ENCODE measurements at regions not wholly inside any gene's neighbourhood (a gene's known extent, or its start where the extent isn't known, plus 50 kb on each side); places are given as distances from the start of the nearest gene placed in this dataset.

GRCh38 chr5:92594031-92594430 lies 987.0 kb downstream of the NR2F1-AS1 start:
- Histone ChIP-seq H3K27me3 (ENCODE audit: control insufficient read depth, insufficient read depth, low read length) (no peaks in the 10 kb centered on the region), H3K4me3 (ENCODE audit: low read depth, low read length) (no peak overlapping the region), H3K36me3 (ENCODE audit: control insufficient read depth, insufficient read depth, low read length) (no peaks in the 10 kb centered on the region)
- TF ChIP-seq, protein P1, sequence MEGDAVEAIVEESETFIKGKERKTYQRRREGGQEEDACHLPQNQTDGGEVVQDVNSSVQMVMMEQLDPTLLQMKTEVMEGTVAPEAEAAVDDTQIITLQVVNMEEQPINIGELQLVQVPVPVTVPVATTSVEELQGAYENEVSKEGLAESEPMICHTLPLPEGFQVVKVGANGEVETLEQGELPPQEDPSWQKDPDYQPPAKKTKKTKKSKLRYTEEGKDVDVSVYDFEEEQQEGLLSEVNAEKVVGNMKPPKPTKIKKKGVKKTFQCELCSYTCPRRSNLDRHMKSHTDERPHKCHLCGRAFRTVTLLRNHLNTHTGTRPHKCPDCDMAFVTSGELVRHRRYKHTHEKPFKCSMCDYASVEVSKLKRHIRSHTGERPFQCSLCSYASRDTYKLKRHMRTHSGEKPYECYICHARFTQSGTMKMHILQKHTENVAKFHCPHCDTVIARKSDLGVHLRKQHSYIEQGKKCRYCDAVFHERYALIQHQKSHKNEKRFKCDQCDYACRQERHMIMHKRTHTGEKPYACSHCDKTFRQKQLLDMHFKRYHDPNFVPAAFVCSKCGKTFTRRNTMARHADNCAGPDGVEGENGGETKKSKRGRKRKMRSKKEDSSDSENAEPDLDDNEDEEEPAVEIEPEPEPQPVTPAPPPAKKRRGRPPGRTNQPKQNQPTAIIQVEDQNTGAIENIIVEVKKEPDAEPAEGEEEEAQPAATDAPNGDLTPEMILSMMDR (IDR thresholded peaks at IDR 0.05; ENCODE audit: insufficient read depth, low read depth, low read length): no peak
- DNase-seq (ENCODE audit: low read depth): no peak
- POLR2A ChIA-PET: no interaction called here
- CTCF ChIA-PET: no interaction called here

- ChIA-PET POLR2A (no interaction called here), CTCF (interaction anchor here (0.8 kb wide), 1 partner anchor 8 kb away, joined by 4 read pairs; no protein-coding TSS in a partner anchor)
- Histone ChIP-seq H3K27me3 (ENCODE audit: control insufficient read depth, insufficient read depth, low read length) (no peaks in the 10 kb centered on the region), H3K36me3 (ENCODE audit: control insufficient read depth, insufficient read depth, low read length) (no peaks in the 10 kb centered on the region), H3K4me3 (ENCODE audit: low read depth, low read length) (no peak overlapping the region)
- no peak for DNase-seq (ENCODE audit: low read depth)
- TF ChIP-seq, protein P1 (IDR thresholded peaks at IDR 0.05; ENCODE audit: insufficient read depth, low read depth, low read length): no peak
Measured at GRCh38 chr5:92588876-92589275, 992.1 kb downstream of the NR2F1-AS1 start.

GRCh38 chr5:92581690-92582089 lies 999.3 kb downstream of the NR2F1-AS1 start:
- no peaks in the 10 kb centered on the region for H3K36me3 ChIP-seq (ENCODE audit: control insufficient read depth, insufficient read depth, low read length)
- DNase-seq (ENCODE audit: low read depth): no peak
- no peaks in the 10 kb centered on the region for H3K27me3 ChIP-seq (ENCODE audit: control insufficient read depth, insufficient read depth, low read length)
- no peak overlapping the region for H3K4me3 ChIP-seq (ENCODE audit: low read depth, low read length)
- TF ChIP-seq, protein P1 (IDR thresholded peaks at IDR 0.05; ENCODE audit: insufficient read depth, low read depth, low read length): no peak
- ChIA-PET POLR2A (no interaction called here), CTCF (no interaction called here)

GRCh38 chr5:92581249-92581648 lies 999.8 kb downstream of the NR2F1-AS1 start:
- POLR2A ChIA-PET: no interaction called here
- no peak for DNase-seq (ENCODE audit: low read depth)
- no peaks in the 10 kb centered on the region for H3K36me3 ChIP-seq (ENCODE audit: control insufficient read depth, insufficient read depth, low read length)
- TF ChIP-seq, protein P1 (IDR thresholded peaks at IDR 0.05; ENCODE audit: insufficient read depth, low read depth, low read length): no peak
- no peaks in the 10 kb centered on the region for H3K27me3 ChIP-seq (ENCODE audit: control insufficient read depth, insufficient read depth, low read length)
- CTCF ChIA-PET: no interaction called here
- H3K4me3 ChIP-seq (ENCODE audit: low read depth, low read length): no peak overlapping the region

- Histone ChIP-seq H3K27me3 (ENCODE audit: control insufficient read depth, insufficient read depth, low read length) (no peaks in the 10 kb centered on the region), H3K4me3 (ENCODE audit: low read depth, low read length) (no peak overlapping the region), H3K36me3 (ENCODE audit: control insufficient read depth, insufficient read depth, low read length) (no peaks in the 10 kb centered on the region)
- ChIA-PET POLR2A (no interaction called here), CTCF (no interaction called here)
- TF ChIP-seq, protein P1 (IDR thresholded peaks at IDR 0.05; ENCODE audit: insufficient read depth, low read depth, low read length): no peak
- no peak for DNase-seq (ENCODE audit: low read depth)
Measured at GRCh38 chr5:92580814-92581213, 1000.2 kb downstream of the NR2F1-AS1 start.
